H9 (cell line): ENCODE measurements at regions not wholly inside any gene's neighbourhood (a gene's known extent, or its start where the extent isn't known, plus 50 kb on each side); places are given as distances from the start of the nearest gene placed in this dataset.

Experiments
- DNase-seq: peaks from one replicate; pipeline ENCODE4 v3.0.0-alpha.2; 2017
- H2AFZ ChIP-seq: one replicate; pipeline ENCODE4 v1.6.1; 2013; ENCODE audit warnings: mild to moderate bottlenecking, low read length, control low read depth, moderate library complexity
- H2AK5ac ChIP-seq: 2 replicates; pipeline ENCODE4 v1.6.1; 2013; ENCODE audit warnings: low read length, control low read depth, mixed read lengths; ENCODE audit not compliant: insufficient read length
- H2BK120ac ChIP-seq: one replicate; pipeline ENCODE4 v1.6.1; 2013; ENCODE audit warnings: low read depth, mild to moderate bottlenecking, low read length, control low read depth, inconsistent platforms; ENCODE audit not compliant: poor library complexity, severe bottlenecking
- H2BK12ac ChIP-seq: 2 replicates; pipeline ENCODE4 v1.6.1; 2013; ENCODE audit warnings: low read length, control low read depth, mixed read lengths, low read depth; ENCODE audit not compliant: insufficient read length
- H2BK15ac ChIP-seq: 2 replicates; pipeline ENCODE4 v1.6.1; 2013; ENCODE audit warnings: low read depth, low read length, control low read depth
- H2BK20ac ChIP-seq: one replicate; pipeline ENCODE4 v1.6.1; 2013; ENCODE audit warnings: low read depth, mild to moderate bottlenecking, low read length, control low read depth, inconsistent platforms; ENCODE audit not compliant: poor library complexity, severe bottlenecking
- H2BK5ac ChIP-seq: 2 replicates; pipeline ENCODE4 v1.6.1; 2013; ENCODE audit warnings: low read length, control low read depth, mixed read lengths; ENCODE audit not compliant: insufficient read length
- H3K14ac ChIP-seq: 2 replicates; pipeline ENCODE4 v1.6.1; 2013; ENCODE audit warnings: low read length, control low read depth; ENCODE audit not compliant: insufficient read depth
- H3K18ac ChIP-seq: 2 replicates; pipeline ENCODE4 v1.6.1; 2013; ENCODE audit warnings: low read depth, mild to moderate bottlenecking, mixed read lengths, low read length, control low read depth; ENCODE audit not compliant: insufficient read length
- H3K23ac ChIP-seq: 2 replicates; pipeline ENCODE4 v1.6.1; 2013; ENCODE audit warnings: low read length, control low read depth, mixed read lengths, low read depth; ENCODE audit not compliant: insufficient read length
- H3K23me2 ChIP-seq: 2 replicates; pipeline ENCODE4 v1.6.1; 2013; ENCODE audit warnings: low read depth, mild to moderate bottlenecking, mixed read lengths, low read length, control low read depth; ENCODE audit not compliant: insufficient read length, poor library complexity, severe bottlenecking
- H3K27ac ChIP-seq: 2 replicates; pipeline ENCODE4 v1.5.1; 2013; ENCODE audit warnings: low read length, control low read depth, mixed read lengths, low read depth; ENCODE audit not compliant: insufficient read length
- H3K27me3 ChIP-seq: 2 replicates; pipeline ENCODE4 v1.6.1; 2013; ENCODE audit warnings: low read length, control low read depth, inconsistent platforms; ENCODE audit not compliant: insufficient read depth
- H3K4ac ChIP-seq: 2 replicates; pipeline ENCODE4 v1.6.1; 2013; ENCODE audit warnings: low read depth, mild to moderate bottlenecking, control low read depth, inconsistent platforms, low read length, moderate library complexity
- H3K4me1 ChIP-seq: 2 replicates; pipeline ENCODE4 v1.6.1; 2013; ENCODE audit warnings: low read length, control low read depth, inconsistent platforms; ENCODE audit not compliant: insufficient read depth
- H3K4me2 ChIP-seq: 2 replicates; pipeline ENCODE4 v1.6.1; 2013; ENCODE audit warnings: low read length, control low read depth, mixed read lengths; ENCODE audit not compliant: insufficient read length, insufficient read depth
- H3K56ac ChIP-seq: 2 replicates; pipeline ENCODE4 v1.6.1; 2013; ENCODE audit warnings: low read depth, mild to moderate bottlenecking, mixed read lengths, low read length, control low read depth; ENCODE audit not compliant: insufficient read length
- H3K79me1 ChIP-seq: 2 replicates; pipeline ENCODE4 v1.6.1; 2013; ENCODE audit warnings: low read depth, mild to moderate bottlenecking, moderate library complexity, low read length, control low read depth, inconsistent platforms; ENCODE audit not compliant: insufficient read depth, poor library complexity, severe bottlenecking
- H3K79me2 ChIP-seq: 2 replicates; pipeline ENCODE4 v1.6.1; 2013; ENCODE audit warnings: low read length, control low read depth, inconsistent platforms; ENCODE audit not compliant: insufficient read depth
- H3K9ac ChIP-seq: 2 replicates; pipeline ENCODE4 v1.6.1; 2013; ENCODE audit warnings: low read length, control low read depth, mixed read lengths; ENCODE audit not compliant: insufficient read length; ENCODE audit errors: extremely low read depth
- H3K9me3 ChIP-seq: one replicate; pipeline ENCODE4 v1.6.1; 2013; ENCODE audit warnings: low read depth, low read length, inconsistent platforms; ENCODE audit not compliant: control insufficient read depth
- H3T11ph ChIP-seq: one replicate; pipeline ENCODE4 v1.6.1; 2013; ENCODE audit warnings: mild to moderate bottlenecking, low read length, control low read depth, inconsistent platforms
- H4K20me1 ChIP-seq: one replicate; pipeline ENCODE4 v1.6.1; 2013; ENCODE audit not compliant: control insufficient read depth, insufficient read length, insufficient read depth
- H4K5ac ChIP-seq: 2 replicates; pipeline ENCODE4 v1.6.1; 2013; ENCODE audit warnings: low read depth, mild to moderate bottlenecking, mixed read lengths, low read length, control low read depth; ENCODE audit not compliant: insufficient read length
- H4K8ac ChIP-seq: replicated peaks from 2 replicates; pipeline ENCODE4 v1.6.1; 2013; ENCODE audit warnings: low read length, control low read depth, mixed read lengths, low read depth; ENCODE audit not compliant: insufficient read length
- H4K91ac ChIP-seq: 2 replicates; pipeline ENCODE4 v1.6.1; 2013; ENCODE audit warnings: low read depth, mild to moderate bottlenecking, moderate library complexity, mixed read lengths, low read length, control low read depth; ENCODE audit not compliant: insufficient read length
- H3K27ac Mint-ChIP-seq, 3 experiments: 2 replicates in 2 of 3; 3 replicates in 1 of 3; pipeline ENCODE4 v1.8.0; 2020 to 2021; ENCODE audit warnings: mixed read lengths in 3 of 3, mild to moderate bottlenecking in 1 of 3, moderate library complexity in 1 of 3
- H3K27me3 Mint-ChIP-seq: 2 replicates; pipeline ENCODE4 v1.8.0; 2021; ENCODE audit warnings: low read depth, mild to moderate bottlenecking, moderate library complexity, mixed read lengths
- H3K36me3 Mint-ChIP-seq, 3 experiments: 2 replicates in 2 of 3; 3 replicates in 1 of 3; pipeline ENCODE4 v1.8.0; 2020 to 2021; ENCODE audit warnings: low read depth in 3 of 3, mixed read lengths in 3 of 3; ENCODE audit not compliant: insufficient read depth in 1 of 3
- H3K4me1 Mint-ChIP-seq, 2 experiments: 2 replicates each; pipeline ENCODE4 v1.8.0; 2020; ENCODE audit warnings: mixed read lengths in 2 of 2
- H3K4me3 Mint-ChIP-seq, 2 experiments: 2 replicates in 1 of 2; 3 replicates in 1 of 2; pipeline ENCODE4 v1.8.0; 2020 to 2021; ENCODE audit warnings: mild to moderate bottlenecking in 2 of 2, mixed read lengths in 2 of 2, moderate library complexity in 1 of 2
- H3K9me3 Mint-ChIP-seq, 2 experiments: 2 replicates in 1 of 2; 3 replicates in 1 of 2; pipeline ENCODE4 v1.8.0; 2020; ENCODE audit warnings: mild to moderate bottlenecking in 2 of 2, mixed read lengths in 2 of 2, moderate library complexity in 1 of 2
- CTCF ChIP-seq: fragments of 200-600 bp; sonication (generic); conservative IDR thresholded peaks from 3 replicates; pipeline ENCODE4 v1.8.0; 2021; ENCODE audit warnings: antibody characterized with exemption, mild to moderate bottlenecking
- WGBS: extraction: QIAGEN DNeasy Blood & Tissue Kit; methylation state at CpG from one replicate; pipeline ENCODE4 v1.1.7; 2013; ENCODE audit warnings: missing lambda C conversion rate, low lambda C conversion rate, mixed read lengths; ENCODE audit not compliant: insufficient read length; ENCODE audit errors: extremely low coverage; 5-methylcytosine and 5-hydroxymethylcytosine counted together

GRCh38 chr16:59123479-59123878 lies 389.4 kb upstream of the GOT2 start:
- no peak overlapping the region for H4K5ac ChIP-seq

More at GRCh38 chr16:59123479-59123878, 389.4 kb upstream of the GOT2 start:
- no peak overlapping the region for H3K56ac ChIP-seq
- no peak overlapping the region for H4K91ac ChIP-seq
- H3K9me3 ChIP-seq, result no peaks in the 10 kb centered on the region
- peaks cover 0 to 3% of the 10 kb centered on the region in 2 experiments; a peak in 1 of 5 replicates for H3K9me3 Mint-ChIP-seq
- no peaks in the 10 kb centered on the region for H3K27me3 ChIP-seq
- H3K4me3 Mint-ChIP-seq, result no peak overlapping the region
- H3K4me2 ChIP-seq, result no peak overlapping the region
- H2AK5ac ChIP-seq, result no peak overlapping the region
- H3K4ac ChIP-seq, result no peak overlapping the region
- H2BK20ac ChIP-seq, result no peak overlapping the region
- H2AFZ ChIP-seq, result no peak overlapping the region
- no peak overlapping the region for H2BK5ac ChIP-seq
- H3K79me1 ChIP-seq, result no peaks in the 10 kb centered on the region
- no peak overlapping the region for H2BK120ac ChIP-seq
- H4K20me1 ChIP-seq, result no peaks in the 10 kb centered on the region
- H3T11ph ChIP-seq, result no peak overlapping the region
- H3K27ac ChIP-seq, result no peak overlapping the region
- no CpG with 5 or more reads among the region's 1 CpG for WGBS
- no peaks in the 10 kb centered on the region for H3K27me3 Mint-ChIP-seq
- no peak overlapping the region for H4K8ac ChIP-seq
- TF ChIP-seq CTCF, result no peak
- H3K36me3 Mint-ChIP-seq, result peaks cover 0 to 2% (median 0%) of the 10 kb centered on the region in 3 experiments; a peak in 1 of 7 replicates
- no peak for DNase-seq
- no peak overlapping the region for H3K18ac ChIP-seq
- no peaks in the 10 kb centered on the region for H3K79me2 ChIP-seq
- H2BK12ac ChIP-seq, result no peak overlapping the region
- H3K23me2 ChIP-seq, result no peaks in the 10 kb centered on the region
- H3K14ac ChIP-seq, result no peak overlapping the region
- H2BK15ac ChIP-seq, result no peak overlapping the region
- H3K4me1 ChIP-seq, result 0 out of 2 replicates have a peak, but pooled peaks cover 2% of the 10 kb centered on the region
- peaks cover 9% of the 10 kb centered on the region in 2 experiments for H3K4me1 Mint-ChIP-seq
- H3K27ac Mint-ChIP-seq, result no peak overlapping the region
- no peak overlapping the region for H3K9ac ChIP-seq
- H3K23ac ChIP-seq, result no peak overlapping the region
